22Rv1 (cell line): ENCODE measurements at regions not wholly inside any gene's neighbourhood (a gene's known extent, or its start where the extent isn't known, plus 50 kb on each side); places are given as distances from the start of the nearest gene placed in this dataset.

Experiments
- CTCF ChIP-seq: fragments of 450-650 bp; IDR thresholded peaks from 2 replicates; pipeline ENCODE4 v1.5.1; 2017; ENCODE audit warnings: mild to moderate bottlenecking
- ZFX ChIP-seq: fragments of 450-650 bp; IDR thresholded peaks from 2 replicates; pipeline ENCODE4 v1.6.1; 2017; ENCODE audit warnings: antibody characterized with exemption, borderline replicate concordance

GRCh38 chr19:30631033-30631370 is 258.8 kb downstream of the ZNF536 start:
- TF ChIP-seq CTCF (no peak), ZFX (no peak)
